H1 (cell line): ENCODE measurements at regions not wholly inside any gene's neighbourhood (a gene's known extent, or its start where the extent isn't known, plus 50 kb on each side); places are given as distances from the start of the nearest gene placed in this dataset.

ENCODE experiments used
- CTCF ChIA-PET: fragments of 300-600 bp; sonication (Branson Sonifier 250); formaldehyde crosslinking; loops from one replicate; lab custom pipeline; 2021; ENCODE audit not compliant: partially characterized antibody; lab: Charles Lee
- POLR2A ChIA-PET: fragments of 300-600 bp; sonication (Branson Sonifier 250); formaldehyde crosslinking; loops from one replicate; lab custom pipeline; 2021; ENCODE audit warnings: inconsistent platforms; ENCODE audit not compliant: partially characterized antibody; lab: Charles Lee
- DNase-seq, 2 experiments: peaks; one replicate each; pipeline versions ENCODE4 v3.0.0 to v3.0.0-alpha.2; 2010 to 2022; ENCODE audit warnings: low spot score in 2 of 2, low read depth in 1 of 2, mixed read lengths in 1 of 2
- FAIRE-seq: peaks from 2 replicates; lab custom pipeline; 2011; peaks lifted over from hg19 to GRCh38; lab: Jason Lieb, UNC
- H2AFZ ChIP-seq: 2 replicates; pipeline ENCODE4 v1.8.1; 2012; ENCODE audit warnings: low read length, inconsistent platforms
- H2AK5ac ChIP-seq: 2 replicates; pipeline ENCODE4 v1.6.1; 2013; ENCODE audit warnings: low read depth, low read length
- H2BK120ac ChIP-seq: replicated peaks from 2 replicates; pipeline ENCODE3; 2013; ENCODE audit warnings: low read depth, low read length, inconsistent platforms
- H2BK12ac ChIP-seq: 2 replicates; pipeline ENCODE4 v1.6.1; 2013; ENCODE audit warnings: low read depth, low read length
- H2BK15ac ChIP-seq: 2 replicates; pipeline ENCODE4 v1.6.1; 2013; ENCODE audit warnings: low read length
- H2BK20ac ChIP-seq: 2 replicates; pipeline ENCODE4 v1.6.1; 2013; ENCODE audit warnings: low read length
- H2BK5ac ChIP-seq: 2 replicates; pipeline ENCODE4 v1.6.1; 2013; ENCODE audit warnings: low read depth, low read length
- H3K14ac ChIP-seq: 2 replicates; pipeline ENCODE4 v1.6.1; 2013; ENCODE audit warnings: inconsistent platforms; ENCODE audit not compliant: insufficient read length
- H3K18ac ChIP-seq: 2 replicates; pipeline ENCODE4 v1.6.1; 2013; ENCODE audit warnings: low read length; ENCODE audit errors: extremely low read depth
- H3K23ac ChIP-seq: 2 replicates; pipeline ENCODE4 v1.6.1; 2013; ENCODE audit warnings: inconsistent platforms; ENCODE audit not compliant: insufficient read length
- H3K23me2 ChIP-seq: 2 replicates; pipeline ENCODE4 v1.6.1; 2013; ENCODE audit warnings: low read depth, low read length
- H3K27ac ChIP-seq: 2 replicates; pipeline ENCODE4 v1.6.1; 2011; ENCODE audit warnings: low read depth, low read length, inconsistent platforms
- H3K27me3 ChIP-seq, 4 experiments: replicated peaks in 1 of 4; 1 replicate in 1 of 4; 2 replicates in 3 of 4; pipeline versions ENCODE4 v1.6.1 to v1.8.1; 2011 to 2013; ENCODE audit warnings: low read length in 3 of 4, mild to moderate bottlenecking in 3 of 4, inconsistent platforms in 2 of 4, mixed read lengths in 2 of 4, moderate library complexity in 1 of 4; ENCODE audit not compliant: control insufficient read depth in 3 of 4, insufficient read depth in 3 of 4; ENCODE audit errors: extremely low read depth in 1 of 4
- H3K36me3 ChIP-seq, 4 experiments: 2 replicates each; pipeline versions ENCODE4 v1.6.1 to v1.8.1; 2011 to 2013; ENCODE audit warnings: mild to moderate bottlenecking in 4 of 4, low read length in 3 of 4, moderate library complexity in 2 of 4, control low read depth in 1 of 4, inconsistent platforms in 1 of 4; ENCODE audit not compliant: insufficient read depth in 4 of 4, control insufficient read depth in 2 of 4
- H3K4ac ChIP-seq: replicated peaks from 2 replicates; pipeline ENCODE3; 2013; ENCODE audit warnings: low read length, low read depth, mixed read lengths, inconsistent platforms; ENCODE audit not compliant: insufficient read length
- H3K4me1 ChIP-seq, 4 experiments: replicated peaks in 1 of 4; 1 replicate in 1 of 4; 2 replicates in 3 of 4; pipeline versions ENCODE4 v1.6.1 to v1.8.1; 2011 to 2013; ENCODE audit warnings: low read length in 3 of 4, inconsistent platforms in 2 of 4, mixed read lengths in 1 of 4; ENCODE audit not compliant: insufficient read depth in 4 of 4, control insufficient read depth in 3 of 4
- H3K4me2 ChIP-seq, 2 experiments: 2 replicates each; pipeline versions ENCODE4 v1.6.1 to v1.8.1; 2011 to 2013; ENCODE audit warnings: low read depth in 2 of 2, low read length in 2 of 2, control low read depth in 1 of 2, inconsistent platforms in 1 of 2, mild to moderate bottlenecking in 1 of 2; ENCODE audit not compliant: insufficient read depth in 1 of 2
- H3K4me3 ChIP-seq, 4 experiments: fragments of 200-600, 300-600 bp in 1 of 4; sonication (generic), shearing (Covaris generic), sonication (Bioruptor Twin) in 1 of 4; 2 replicates each; pipeline versions ENCODE4 v1.5.1 to v1.8.1; 2011 to 2016; ENCODE audit warnings: low read length in 4 of 4, low read depth in 3 of 4, control low read depth in 2 of 4, inconsistent platforms in 2 of 4, mild to moderate bottlenecking in 2 of 4, mixed read lengths in 1 of 4, moderate library complexity in 1 of 4; ENCODE audit not compliant: insufficient read depth in 2 of 4; ENCODE audit errors: extremely low read depth in 1 of 4
- H3K56ac ChIP-seq: replicated peaks from 2 replicates; pipeline ENCODE3; 2013; ENCODE audit warnings: low read depth, mild to moderate bottlenecking, mixed read lengths, low read length, inconsistent platforms; ENCODE audit not compliant: insufficient read length
- H3K79me1 ChIP-seq: 2 replicates; pipeline ENCODE4 v1.6.1; 2013; ENCODE audit warnings: low read depth, low read length, control low read depth
- H3K79me2 ChIP-seq, 2 experiments: 2 replicates each; pipeline versions ENCODE4 v1.6.1 to v1.8.1; 2012 to 2013; ENCODE audit warnings: low read length in 2 of 2, mild to moderate bottlenecking in 2 of 2, inconsistent platforms in 1 of 2; ENCODE audit not compliant: insufficient read depth in 2 of 2, control insufficient read depth in 1 of 2
- H3K9ac ChIP-seq, 4 experiments: replicated peaks in 1 of 4; 1 replicate in 1 of 4; 2 replicates in 3 of 4; pipeline versions ENCODE4 v1.6.1 to v1.8.1; 2011 to 2013; ENCODE audit warnings: low read depth in 3 of 4, low read length in 3 of 4, control low read depth in 2 of 4, mild to moderate bottlenecking in 2 of 4, moderate library complexity in 2 of 4, inconsistent platforms in 1 of 4; ENCODE audit errors: extremely low read depth in 1 of 4
- H3K9me3 ChIP-seq, 2 experiments: 2 replicates each; pipeline versions ENCODE4 v1.6.1 to v1.8.1; 2012 to 2013; ENCODE audit warnings: mild to moderate bottlenecking in 2 of 2, moderate library complexity in 2 of 2, control low read depth in 1 of 2, inconsistent platforms in 1 of 2, low read depth in 1 of 2, low read length in 1 of 2, mixed read lengths in 1 of 2; ENCODE audit not compliant: insufficient read depth in 2 of 2
- H4K20me1 ChIP-seq, 2 experiments: replicated peaks in 1 of 2; 2 replicates each; pipeline versions ENCODE3 to v1.8.1; 2011 to 2013; ENCODE audit warnings: inconsistent platforms in 2 of 2, low read length in 2 of 2, mild to moderate bottlenecking in 1 of 2; ENCODE audit not compliant: insufficient read depth in 2 of 2, control insufficient read depth in 1 of 2
- H4K5ac ChIP-seq: 2 replicates; pipeline ENCODE4 v1.6.1; 2013; ENCODE audit warnings: low read length, low read depth, mixed read lengths, inconsistent platforms; ENCODE audit not compliant: insufficient read length
- H4K8ac ChIP-seq: 2 replicates; pipeline ENCODE4 v1.8.0; 2013; ENCODE audit warnings: mild to moderate bottlenecking, moderate library complexity, low read length, inconsistent platforms; ENCODE audit not compliant: insufficient read depth; ENCODE audit errors: extremely low read depth
- H4K91ac ChIP-seq: replicated peaks from 2 replicates; pipeline ENCODE3; 2013; ENCODE audit warnings: low read length, mixed read lengths, inconsistent platforms; ENCODE audit not compliant: insufficient read length
- MAX ChIP-seq: IDR thresholded peaks from 2 replicates; pipeline ENCODE4 v1.6.1; 2012; ENCODE audit warnings: inconsistent platforms
- RXRA ChIP-seq: IDR thresholded peaks from 2 replicates; pipeline ENCODE4 v1.6.1; 2011; ENCODE audit warnings: low read depth, mild to moderate bottlenecking, low read length, moderate library complexity; ENCODE audit not compliant: insufficient read depth
- YY1 ChIP-seq: IDR thresholded peaks from 2 replicates; pipeline ENCODE4 v1.6.1; 2011; ENCODE audit warnings: low read depth, mild to moderate bottlenecking, low read length
- WGBS, 2 experiments: shearing (Covaris generic) in 1 of 2; methylation state at CpG; one replicate each; pipeline versions ENCODE4 v1.1.6 to v1.1.7; 2013 to 2015; ENCODE audit warnings: low lambda C conversion rate in 2 of 2, mixed read lengths in 2 of 2, inconsistent platforms in 1 of 2, low coverage in 1 of 2, missing lambda C conversion rate in 1 of 2; ENCODE audit not compliant: insufficient replicate concordance in 2 of 2, insufficient coverage in 1 of 2, insufficient read length in 1 of 2; ENCODE audit errors: extremely low coverage in 1 of 2, missing lambda C conversion rate in 1 of 2; 5-methylcytosine and 5-hydroxymethylcytosine counted together

GRCh38 chr4:130335417-130336194 is 1239.7 kb downstream of the C4orf33 start:
- POLR2A ChIA-PET: no interaction called here
- no peaks in the 10 kb centered on the region for H3K9me3 ChIP-seq
- H3K36me3 ChIP-seq: no peaks in the 10 kb centered on the region
- no peak overlapping the region for H3K4me3 ChIP-seq
- DNase-seq: no peak
- H2BK20ac ChIP-seq: no peak overlapping the region
- H3K56ac ChIP-seq: no peak overlapping the region
- H2BK15ac ChIP-seq: no peak overlapping the region
- H2BK5ac ChIP-seq: no peak overlapping the region
- TF ChIP-seq RXRA (no peak), YY1 (no peak), MAX (no peak)
- TF ChIP-seq, all 59 proteins: peak for 0
- Histone ChIP-seq H3K23me2 (no peaks in the 10 kb centered on the region), H3K79me1 (no peaks in the 10 kb centered on the region), H3K14ac (no peak overlapping the region), H3K4ac (no peak overlapping the region), H4K20me1 (no peaks in the 10 kb centered on the region), H4K5ac (no peak overlapping the region), H2BK12ac (no peak overlapping the region), H3K4me1 (no peaks in the 10 kb centered on the region; a peak in 2 of 7 replicates), H3K23ac (no peak overlapping the region), H3K4me2 (no peak overlapping the region), H4K91ac (no peak overlapping the region), H2AFZ (peak overlapping the region; percentile 7; the same call in 1 of the 2 replicates), H3K27me3 (peaks cover 0 to 1% (median 0%) of the 10 kb centered on the region in 4 experiments; a peak in 1 of 7 replicates), H2AK5ac (no peak overlapping the region), H3K9ac (no peak overlapping the region), H3K79me2 (no peaks in the 10 kb centered on the region), H4K8ac (no peak overlapping the region), H3K18ac (no peak overlapping the region), H3K27ac (no peak overlapping the region), H2BK120ac (no peak overlapping the region)
- FAIRE-seq: no peak
- 74% methylated on average over 5 of the region's 5 CpGs; no CpG with 5 or more reads in 1 of the 2 experiments for WGBS, 2 experiments
- CTCF ChIA-PET: interaction anchor here (0.6 to 1.9 kb wide), 5 partner anchors 10 to 1085 kb away, joined by 3 to 15 read pairs (median 3); no protein-coding TSS in a partner anchor
